ENCODE measurements at regions not wholly inside any gene's neighbourhood (a gene's known extent, or its start where the extent isn't known, plus 50 kb on each side); places are given as distances from the start of the nearest gene placed in this dataset.

DNA sequence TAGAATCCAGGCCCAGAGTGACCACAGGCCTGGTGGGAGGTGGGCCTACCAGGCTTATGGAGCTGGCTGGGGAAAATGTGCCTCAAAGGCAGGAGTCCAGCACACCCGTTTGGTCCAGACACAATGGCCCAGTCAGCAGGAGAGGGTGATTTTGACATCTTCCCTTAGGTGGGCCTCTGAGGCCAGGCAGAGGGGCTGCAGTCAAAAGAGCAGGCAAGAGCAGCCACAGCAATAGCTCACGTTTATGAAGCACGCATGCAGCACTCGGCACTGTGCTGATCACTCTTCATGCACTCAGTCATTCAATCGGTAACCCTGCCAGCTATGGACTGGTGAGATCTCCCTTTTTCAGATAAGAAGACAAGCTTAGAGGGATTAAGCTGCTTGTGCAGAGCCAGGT is 146.8 kb downstream of the LRIG2 start:
- no peaks in the 10 kb centered on the region for H3K36me3 Mint-ChIP-seq (ENCODE audit: insufficient read depth, unreplicated experiment)
- no peaks in the 10 kb centered on the region for H3K27me3 Mint-ChIP-seq (ENCODE audit: insufficient read depth, unreplicated experiment)
- no TSS peak for BruUV-seq (replicated peaks)
- intact Hi-C loops (cut with micrococcal nuclease), result no loop called here
- H3K4me3 Mint-ChIP-seq (ENCODE audit: unreplicated experiment), result no peak overlapping the region
- no peak for DNase-seq (ENCODE audit: unreplicated experiment)
- TF ChIP-seq CTCF (IDR thresholded peaks at IDR 0.05; ENCODE audit: unreplicated experiment), result no peak
- ChIA-PET CTCF (interaction anchor here (0.6 kb wide), 3 partner anchors 23 to 491 kb away, joined by 3 read pairs; no protein-coding TSS in a partner anchor), POLR2A (no interaction called here)
- H3K4me1 Mint-ChIP-seq (ENCODE audit: insufficient read depth, unreplicated experiment), result no peaks in the 10 kb centered on the region
- H3K27ac Mint-ChIP-seq (ENCODE audit: low read depth, unreplicated experiment), result no peak overlapping the region
- peaks cover 11% of the 10 kb centered on the region for H3K9me3 Mint-ChIP-seq (ENCODE audit: unreplicated experiment)

DNA sequence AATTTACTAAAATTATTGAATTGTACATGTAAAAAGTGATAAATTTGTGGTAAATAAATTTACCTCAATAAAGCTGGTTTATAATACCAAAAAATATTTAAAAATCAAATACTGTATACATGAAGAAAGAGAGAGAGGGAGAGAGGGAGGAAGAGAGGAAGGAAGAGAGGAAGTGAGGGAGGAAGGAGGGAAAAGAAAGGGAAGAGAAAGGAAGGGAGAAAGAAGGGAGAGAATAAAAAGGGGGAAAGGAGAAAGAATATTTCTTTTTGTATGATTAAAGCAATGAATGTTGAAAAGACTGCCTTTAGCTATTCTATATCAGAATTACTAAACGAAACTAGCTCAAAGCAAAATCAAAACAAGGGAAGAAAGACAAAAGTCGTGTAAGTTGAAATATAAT is 150.0 kb downstream of the LRIG2 start:
- intact Hi-C loops (cut with micrococcal nuclease), result no loop called here
- no peaks in the 10 kb centered on the region for H3K36me3 Mint-ChIP-seq (ENCODE audit: insufficient read depth, unreplicated experiment)

GRCh38 chr1:113223546-113223945 is 150.5 kb downstream of the LRIG2 start:
- no peaks in the 10 kb centered on the region for H3K4me1 Mint-ChIP-seq (ENCODE audit: insufficient read depth, unreplicated experiment)
- H3K27ac Mint-ChIP-seq (ENCODE audit: low read depth, unreplicated experiment), result no peak overlapping the region
- BruUV-seq (replicated peaks), result no TSS peak
- H3K27me3 Mint-ChIP-seq (ENCODE audit: insufficient read depth, unreplicated experiment), result peaks cover 19% of the 10 kb centered on the region
- no peak for DNase-seq (ENCODE audit: unreplicated experiment)
- no peaks in the 10 kb centered on the region for H3K36me3 Mint-ChIP-seq (ENCODE audit: insufficient read depth, unreplicated experiment)
- CTCF ChIA-PET, result no interaction called here
- intact Hi-C loops (cut with micrococcal nuclease), result no loop called here
- no peaks in the 10 kb centered on the region for H3K9me3 Mint-ChIP-seq (ENCODE audit: unreplicated experiment)
- POLR2A ChIA-PET, result no interaction called here
- TF ChIP-seq CTCF (IDR thresholded peaks at IDR 0.05; ENCODE audit: unreplicated experiment), result no peak
- no peak overlapping the region for H3K4me3 Mint-ChIP-seq (ENCODE audit: unreplicated experiment)

More for the DNA sequence above, 150.0 kb downstream of the LRIG2 start:
- TF ChIP-seq CTCF (IDR thresholded peaks at IDR 0.05; ENCODE audit: unreplicated experiment), result no peak
- Mint-ChIP-seq H3K4me3 (ENCODE audit: unreplicated experiment) (no peak overlapping the region), H3K27me3 (ENCODE audit: insufficient read depth, unreplicated experiment) (peaks cover 14% of the 10 kb centered on the region), H3K9me3 (ENCODE audit: unreplicated experiment) (no peaks in the 10 kb centered on the region), H3K4me1 (ENCODE audit: insufficient read depth, unreplicated experiment) (no peaks in the 10 kb centered on the region), H3K27ac (ENCODE audit: low read depth, unreplicated experiment) (no peak overlapping the region)
- no TSS peak for BruUV-seq (replicated peaks)
- CTCF ChIA-PET, result interaction anchor here (0.7 kb wide), 1 partner anchor 334 kb away, joined by 3 read pairs; no protein-coding TSS in a partner anchor
- no peak for DNase-seq (ENCODE audit: unreplicated experiment)
- POLR2A ChIA-PET, result interaction anchor here (0.6 to 0.7 kb wide), 2 partner anchors 455 to 507 kb away, joined by 3 read pairs; no protein-coding TSS in a partner anchor

DNA sequence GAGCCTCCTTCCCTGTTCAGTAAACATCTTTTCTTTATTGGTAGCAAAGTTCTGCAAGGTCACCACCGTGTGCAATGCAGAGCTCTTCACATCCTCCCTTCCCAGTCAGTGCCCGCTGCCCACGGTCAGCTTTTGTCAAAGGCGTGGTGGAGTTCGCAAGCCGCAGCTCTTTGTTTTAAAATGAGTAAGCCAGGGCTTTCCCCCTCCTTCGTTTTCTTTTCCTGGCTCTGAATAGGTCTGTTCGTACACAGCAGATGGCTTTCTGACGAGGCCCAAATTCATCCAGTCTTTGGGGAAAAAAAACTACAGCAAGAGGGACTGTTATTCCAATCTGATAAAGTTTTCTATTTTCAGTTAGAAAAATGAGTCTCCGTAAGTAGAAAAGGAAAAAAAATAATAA is 153.2 kb downstream of the LRIG2 start:
- ChIA-PET CTCF (interaction anchor here (0.6 kb wide), 1 partner anchor 49 kb away, joined by 5 read pairs; no protein-coding TSS in a partner anchor), POLR2A (no interaction called here)
- no TSS peak for BruUV-seq (replicated peaks)
- H3K4me1 Mint-ChIP-seq (ENCODE audit: insufficient read depth, unreplicated experiment), result no peaks in the 10 kb centered on the region
- H3K27ac Mint-ChIP-seq (ENCODE audit: low read depth, unreplicated experiment), result no peak overlapping the region
- no peak for TF ChIP-seq CTCF (IDR thresholded peaks at IDR 0.05; ENCODE audit: unreplicated experiment)
- no peaks in the 10 kb centered on the region for H3K36me3 Mint-ChIP-seq (ENCODE audit: insufficient read depth, unreplicated experiment)
- DNase-seq (ENCODE audit: unreplicated experiment), result no peak
- no peaks in the 10 kb centered on the region for H3K9me3 Mint-ChIP-seq (ENCODE audit: unreplicated experiment)
- intact Hi-C loops (cut with micrococcal nuclease), result no loop called here
- no peak overlapping the region for H3K4me3 Mint-ChIP-seq (ENCODE audit: unreplicated experiment)
- H3K27me3 Mint-ChIP-seq (ENCODE audit: insufficient read depth, unreplicated experiment), result peaks cover 30% of the 10 kb centered on the region
